GM10266 (cell line): ENCODE measurements at regions not wholly inside any gene's neighbourhood (a gene's known extent, or its start where the extent isn't known, plus 50 kb on each side); places are given as distances from the start of the nearest gene placed in this dataset.

Experiments used
- DNase-seq: peaks from one replicate; pipeline ENCODE4 v3.0.0; 2012; ENCODE audit errors: extremely low spot score
- TF ChIP-seq, protein P1 (sequence below): IDR thresholded peaks from 2 replicates; pipeline ENCODE4 v1.5.1; 2012; ENCODE audit warnings: mild to moderate bottlenecking, low read depth; ENCODE audit not compliant: control insufficient read depth, insufficient read depth; ENCODE audit errors: missing control alignments

DNA sequence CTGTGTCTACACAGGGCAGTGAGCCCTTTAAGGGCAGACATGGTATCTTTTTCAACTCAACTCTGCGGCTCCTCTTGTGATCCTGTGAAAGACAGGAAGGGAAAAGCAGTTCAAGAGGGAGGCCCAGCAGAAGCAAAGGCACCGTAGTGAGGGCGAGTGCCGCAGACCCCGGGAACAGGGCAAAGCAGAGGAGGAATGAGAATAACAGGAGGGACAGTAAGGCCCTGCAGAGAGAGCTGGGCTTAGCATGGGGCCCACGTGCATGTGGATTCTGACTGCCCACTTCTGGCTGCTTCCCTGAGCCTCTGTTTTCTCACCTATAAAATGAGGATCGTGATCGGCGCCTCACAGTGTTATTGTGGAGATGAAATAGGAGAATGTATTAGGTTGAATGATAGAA, 409.3 kb downstream of the PTPRU start:
- no peak for DNase-seq
- TF ChIP-seq, protein P1, sequence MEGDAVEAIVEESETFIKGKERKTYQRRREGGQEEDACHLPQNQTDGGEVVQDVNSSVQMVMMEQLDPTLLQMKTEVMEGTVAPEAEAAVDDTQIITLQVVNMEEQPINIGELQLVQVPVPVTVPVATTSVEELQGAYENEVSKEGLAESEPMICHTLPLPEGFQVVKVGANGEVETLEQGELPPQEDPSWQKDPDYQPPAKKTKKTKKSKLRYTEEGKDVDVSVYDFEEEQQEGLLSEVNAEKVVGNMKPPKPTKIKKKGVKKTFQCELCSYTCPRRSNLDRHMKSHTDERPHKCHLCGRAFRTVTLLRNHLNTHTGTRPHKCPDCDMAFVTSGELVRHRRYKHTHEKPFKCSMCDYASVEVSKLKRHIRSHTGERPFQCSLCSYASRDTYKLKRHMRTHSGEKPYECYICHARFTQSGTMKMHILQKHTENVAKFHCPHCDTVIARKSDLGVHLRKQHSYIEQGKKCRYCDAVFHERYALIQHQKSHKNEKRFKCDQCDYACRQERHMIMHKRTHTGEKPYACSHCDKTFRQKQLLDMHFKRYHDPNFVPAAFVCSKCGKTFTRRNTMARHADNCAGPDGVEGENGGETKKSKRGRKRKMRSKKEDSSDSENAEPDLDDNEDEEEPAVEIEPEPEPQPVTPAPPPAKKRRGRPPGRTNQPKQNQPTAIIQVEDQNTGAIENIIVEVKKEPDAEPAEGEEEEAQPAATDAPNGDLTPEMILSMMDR: no peak

DNA sequence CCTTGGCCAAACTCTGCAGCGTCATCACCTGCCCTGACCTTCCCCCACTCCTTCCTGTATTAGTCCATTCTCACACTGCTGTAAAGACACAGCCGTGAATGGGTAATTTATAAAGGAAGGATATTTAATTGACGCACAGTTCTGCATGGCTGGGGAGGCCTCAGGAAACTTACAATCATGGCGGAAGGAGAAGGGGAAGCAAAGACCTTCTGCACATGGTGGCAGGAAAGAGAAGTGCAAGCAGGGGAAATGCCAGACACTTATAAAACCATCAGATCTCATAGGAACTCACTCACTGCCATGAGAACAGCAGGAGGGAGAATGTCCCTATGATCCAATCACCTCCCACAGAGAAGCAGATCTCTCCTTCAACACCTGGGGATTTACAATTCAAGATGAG, 408.5 kb downstream of the PTPRU start:
- TF ChIP-seq, protein P1: no peak
- no peak for DNase-seq

DNA sequence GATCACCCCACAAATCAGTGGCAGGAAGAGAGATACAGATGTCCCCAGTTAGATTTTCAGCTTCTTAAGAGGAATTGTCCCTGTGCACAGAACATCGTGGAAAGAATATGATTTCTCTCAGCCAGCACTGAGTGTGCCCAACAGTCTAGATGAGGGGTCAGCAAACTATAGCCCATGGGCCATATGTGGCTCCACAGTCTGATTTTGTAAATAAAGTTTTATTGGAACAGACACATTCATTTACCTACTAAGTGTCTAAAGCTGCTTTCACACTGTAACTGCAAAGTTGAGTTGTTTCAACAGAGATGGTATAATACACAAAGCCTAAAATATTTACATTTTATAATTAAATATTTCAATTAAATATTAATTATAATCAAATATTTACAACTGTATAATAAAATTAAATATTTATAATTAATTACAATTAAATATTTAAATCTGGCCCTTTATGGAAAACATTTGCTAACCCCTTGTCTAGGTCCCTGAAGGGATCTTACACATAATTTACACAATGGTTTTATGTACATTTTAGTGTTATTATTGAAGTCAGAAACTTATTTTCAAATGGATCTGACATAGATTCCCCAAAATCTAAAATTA, 407.6 kb downstream of the PTPRU start:
- no peak for DNase-seq

DNA sequence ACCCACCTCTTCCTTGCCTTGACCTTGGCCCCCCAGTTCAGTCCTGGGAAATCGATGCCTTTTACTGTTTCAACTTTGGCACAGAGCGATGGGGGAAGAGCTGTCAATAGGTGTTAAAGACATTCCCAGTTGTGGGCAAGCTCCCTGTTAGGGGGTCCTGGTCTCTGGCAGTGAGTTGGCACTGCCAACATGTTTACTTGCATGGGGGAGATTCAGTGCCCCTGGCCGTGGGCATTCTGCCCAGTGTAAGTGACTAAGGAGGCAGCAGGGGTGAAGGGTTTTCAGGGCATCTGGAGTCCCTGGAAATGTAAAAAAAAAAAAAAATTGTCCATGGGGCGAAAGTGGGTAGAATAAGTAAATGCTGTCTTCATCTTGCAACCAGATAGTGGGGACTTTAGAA, 407.0 kb downstream of the PTPRU start:
- DNase-seq: no peak
- TF ChIP-seq, protein P1: no peak

More for the DNA sequence above, 407.6 kb downstream of the PTPRU start:
- TF ChIP-seq, protein P1: no peak

DNA sequence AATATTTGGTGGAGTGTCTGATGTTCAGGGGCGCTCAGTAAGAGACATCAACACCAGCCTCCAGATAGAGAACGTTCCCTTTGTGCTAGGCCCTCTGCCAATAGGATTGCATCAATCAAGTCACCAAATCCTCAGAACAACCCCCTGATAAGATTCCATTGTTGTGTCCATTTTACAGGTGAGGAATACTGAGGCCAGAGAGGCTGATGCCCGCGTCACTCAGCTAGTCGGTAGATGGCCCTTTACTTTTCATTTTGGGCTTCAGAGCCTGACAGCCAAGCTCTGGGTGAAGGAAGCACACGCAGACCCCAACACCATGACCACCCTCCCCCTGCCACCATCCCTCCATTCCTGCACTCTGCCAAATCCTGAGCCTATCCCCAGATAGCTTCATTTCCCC, 406.2 kb downstream of the PTPRU start:
- TF ChIP-seq, protein P1: no peak
- no peak for DNase-seq

DNA sequence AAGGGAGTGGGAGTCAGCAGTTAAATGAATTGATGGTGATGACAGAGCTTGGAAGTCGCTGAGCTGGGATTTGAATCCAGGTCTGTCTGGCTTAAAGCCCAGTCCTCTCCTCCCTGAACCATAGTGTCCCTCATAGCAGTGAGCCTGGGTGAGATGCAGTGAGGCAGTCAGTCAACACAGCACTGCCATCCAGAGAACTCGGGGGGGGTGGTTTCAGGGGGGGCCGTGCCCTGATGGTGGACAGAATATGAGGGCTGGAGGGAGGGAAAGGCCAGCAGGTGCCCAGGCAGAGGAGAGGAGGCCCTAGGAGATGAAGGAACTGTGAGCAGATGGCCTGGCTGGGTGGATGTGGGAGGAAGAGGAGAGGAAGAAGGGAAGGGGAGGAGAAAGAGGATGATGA, 405.6 kb downstream of the PTPRU start:
- TF ChIP-seq, protein P1: no peak
- DNase-seq: no peak

DNA sequence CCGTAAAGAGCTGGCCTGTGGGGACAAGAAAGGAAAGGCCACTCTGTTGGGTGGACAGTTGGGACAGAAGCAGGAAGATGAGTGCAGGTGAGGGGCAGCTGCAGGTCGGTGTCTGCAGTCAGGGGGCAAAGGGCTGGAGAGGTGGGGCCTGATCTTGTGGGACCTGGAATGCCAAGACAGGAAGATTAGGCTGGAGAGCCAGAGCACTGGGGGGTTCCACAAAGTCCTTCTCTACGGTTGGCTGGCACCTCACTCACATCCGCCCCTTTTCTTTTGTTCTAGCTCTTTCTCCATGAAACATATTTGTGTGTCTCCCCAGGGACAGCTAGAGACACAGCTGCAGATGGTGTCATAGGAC, 404.1 kb downstream of the PTPRU start:
- no peak for DNase-seq
- TF ChIP-seq, protein P1: no peak
